Type B pancreatic cell (in vitro differentiated cells): ENCODE measurements at regions not wholly inside any gene's neighbourhood (a gene's known extent, or its start where the extent isn't known, plus 50 kb on each side); places are given as distances from the start of the nearest gene placed in this dataset.

Experiments used
- DNase-seq: peaks from one replicate; pipeline ENCODE4 v3.0.0; 2021; ENCODE audit warnings: mixed read lengths; ENCODE audit not compliant: unreplicated experiment; ENCODE audit errors: extremely low spot score
- H3K27ac Mint-ChIP-seq: 2 replicates; pipeline ENCODE4 v1.8.0; 2021; ENCODE audit warnings: mild to moderate bottlenecking, mixed read lengths
- H3K27me3 Mint-ChIP-seq: 2 replicates; pipeline ENCODE4 v1.8.0; 2021; ENCODE audit warnings: mixed read lengths
- H3K36me3 Mint-ChIP-seq: 2 replicates; pipeline ENCODE4 v1.8.0; 2021; ENCODE audit warnings: mixed read lengths
- H3K4me1 Mint-ChIP-seq: one replicate; pipeline ENCODE4 v1.8.0; 2021; ENCODE audit warnings: mixed read lengths; ENCODE audit not compliant: unreplicated experiment
- H3K4me3 Mint-ChIP-seq: 2 replicates; pipeline ENCODE4 v1.8.0; 2021; ENCODE audit warnings: mild to moderate bottlenecking, mixed read lengths
- H3K9me3 Mint-ChIP-seq: 2 replicates; pipeline ENCODE4 v1.8.0; 2021; ENCODE audit warnings: mixed read lengths
- CTCF ChIP-seq: fragments of 200-600 bp; sonication (generic); conservative IDR thresholded peaks from 2 replicates; pipeline ENCODE4 v1.5.0; 2021; ENCODE audit warnings: antibody characterized with exemption, mild to moderate bottlenecking

GRCh38 chr2:168348076-168348475 lies 100.7 kb upstream of the STK39 start:
- H3K27ac Mint-ChIP-seq = no peak overlapping the region
- H3K9me3 Mint-ChIP-seq = peaks cover 6% of the 10 kb centered on the region
- no peaks in the 10 kb centered on the region for H3K36me3 Mint-ChIP-seq
- H3K4me3 Mint-ChIP-seq = peak overlapping the region; percentile 54
- no peak for DNase-seq
- peak; percentile 71 for TF ChIP-seq CTCF
- peaks cover 8% of the 10 kb centered on the region for H3K4me1 Mint-ChIP-seq
- H3K27me3 Mint-ChIP-seq = peaks cover 3% of the 10 kb centered on the region

GRCh38 chr2:168350380-168350779 lies 103.0 kb upstream of the STK39 start:
- Mint-ChIP-seq H3K27me3 (peaks cover 3% of the 10 kb centered on the region), H3K4me1 (peaks cover 8% of the 10 kb centered on the region), H3K27ac (no peak overlapping the region)

GRCh38 chr2:168353251-168353650 lies 102.8 kb upstream of the CERS6 start:
- H3K27me3 Mint-ChIP-seq = no peaks in the 10 kb centered on the region
- no peak overlapping the region for H3K4me3 Mint-ChIP-seq
- TF ChIP-seq CTCF = no peak
- peaks cover 9% of the 10 kb centered on the region for H3K4me1 Mint-ChIP-seq
- H3K27ac Mint-ChIP-seq = no peak overlapping the region
- H3K36me3 Mint-ChIP-seq = no peaks in the 10 kb centered on the region
- no peak for DNase-seq
- peaks cover 16% of the 10 kb centered on the region for H3K9me3 Mint-ChIP-seq

More at GRCh38 chr2:168350380-168350779, 103.0 kb upstream of the STK39 start:
- no peaks in the 10 kb centered on the region for H3K36me3 Mint-ChIP-seq
- no peak for DNase-seq
- H3K9me3 Mint-ChIP-seq = peaks cover 12% of the 10 kb centered on the region
- no peak overlapping the region for H3K4me3 Mint-ChIP-seq
- no peak for TF ChIP-seq CTCF

GRCh38 chr2:168354499-168354898 lies 101.6 kb upstream of the CERS6 start:
- no peak for TF ChIP-seq CTCF
- H3K27me3 Mint-ChIP-seq = no peaks in the 10 kb centered on the region
- peaks cover 9% of the 10 kb centered on the region for H3K4me1 Mint-ChIP-seq
- H3K27ac Mint-ChIP-seq = no peak overlapping the region
- H3K36me3 Mint-ChIP-seq = no peaks in the 10 kb centered on the region
- no peak for DNase-seq
- H3K9me3 Mint-ChIP-seq = peaks cover 12% of the 10 kb centered on the region
- no peak overlapping the region for H3K4me3 Mint-ChIP-seq

- Mint-ChIP-seq H3K4me1 (peaks cover 9% of the 10 kb centered on the region), H3K27ac (no peak overlapping the region), H3K27me3 (no peaks in the 10 kb centered on the region), H3K4me3 (peak overlapping the region; percentile 1), H3K36me3 (no peaks in the 10 kb centered on the region), H3K9me3 (peaks cover 12% of the 10 kb centered on the region)
- DNase-seq = no peak
- no peak for TF ChIP-seq CTCF
These were observed 101.0 kb upstream of the CERS6 start for GRCh38 chr2:168355121-168355520.
